ENCODE measurements at regions not wholly inside any gene's neighbourhood (a gene's known extent, or its start where the extent isn't known, plus 50 kb on each side); places are given as distances from the start of the nearest gene placed in this dataset.

DNA sequence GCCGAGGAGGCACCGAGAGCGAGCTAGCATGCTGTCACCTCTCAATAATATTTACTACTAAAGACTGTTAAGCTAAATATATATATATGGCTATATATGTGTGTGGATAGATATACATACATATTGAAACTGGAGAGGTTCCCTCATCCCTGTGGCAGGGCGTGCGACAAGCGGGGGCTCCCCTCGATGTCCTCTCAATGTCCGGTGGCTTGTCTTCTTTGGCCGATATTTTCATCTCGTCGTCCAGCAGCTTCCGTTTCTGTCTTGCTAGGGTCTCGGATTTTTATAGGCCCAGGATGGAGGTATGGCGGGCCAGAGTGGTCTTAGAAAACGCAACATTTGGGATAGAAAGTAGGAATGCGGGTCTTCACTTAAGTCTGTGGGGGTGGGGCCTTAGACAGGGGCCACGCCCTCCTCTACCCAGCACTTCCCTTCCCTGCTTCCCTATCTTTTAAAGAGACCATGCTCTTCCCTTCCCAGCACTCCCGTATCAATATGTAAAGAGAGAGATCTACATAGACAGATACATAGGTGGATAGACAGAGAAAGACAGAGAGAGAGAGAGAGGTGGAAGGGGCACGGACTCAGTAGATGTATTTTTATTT lies 866.8 kb downstream of the DSC3 start:
- in situ Hi-C loops (cut with MboI) = no loop called here
- CTCF ChIA-PET = no interaction called here
- H2AFZ ChIP-seq (ENCODE audit: control insufficient read depth, low read depth, low read length) = no peak overlapping the region

More for the DNA sequence above, 866.8 kb downstream of the DSC3 start:
- ChIA-PET RAD21 (ENCODE audit: unreplicated experiment) (no interaction called here), SMC1A (ENCODE audit: uncharacterized antibody, unreplicated experiment) (no interaction called here), POLR2A (no interaction called here)
- FAIRE-seq = no peak
- TF ChIP-seq, protein P1, sequence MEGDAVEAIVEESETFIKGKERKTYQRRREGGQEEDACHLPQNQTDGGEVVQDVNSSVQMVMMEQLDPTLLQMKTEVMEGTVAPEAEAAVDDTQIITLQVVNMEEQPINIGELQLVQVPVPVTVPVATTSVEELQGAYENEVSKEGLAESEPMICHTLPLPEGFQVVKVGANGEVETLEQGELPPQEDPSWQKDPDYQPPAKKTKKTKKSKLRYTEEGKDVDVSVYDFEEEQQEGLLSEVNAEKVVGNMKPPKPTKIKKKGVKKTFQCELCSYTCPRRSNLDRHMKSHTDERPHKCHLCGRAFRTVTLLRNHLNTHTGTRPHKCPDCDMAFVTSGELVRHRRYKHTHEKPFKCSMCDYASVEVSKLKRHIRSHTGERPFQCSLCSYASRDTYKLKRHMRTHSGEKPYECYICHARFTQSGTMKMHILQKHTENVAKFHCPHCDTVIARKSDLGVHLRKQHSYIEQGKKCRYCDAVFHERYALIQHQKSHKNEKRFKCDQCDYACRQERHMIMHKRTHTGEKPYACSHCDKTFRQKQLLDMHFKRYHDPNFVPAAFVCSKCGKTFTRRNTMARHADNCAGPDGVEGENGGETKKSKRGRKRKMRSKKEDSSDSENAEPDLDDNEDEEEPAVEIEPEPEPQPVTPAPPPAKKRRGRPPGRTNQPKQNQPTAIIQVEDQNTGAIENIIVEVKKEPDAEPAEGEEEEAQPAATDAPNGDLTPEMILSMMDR (IDR thresholded peaks at IDR 0.05 in 2 of 3, conservative IDR thresholded peaks at IDR 0.05 in 1 of 3; ENCODE audit: control insufficient read depth in 2 of 3, extremely low read depth in 1 of 3, insufficient read depth in 1 of 3, low read depth in 3 of 3, low read length in 3 of 3) = no peak
- TF ChIP-seq NBN (IDR thresholded peaks at IDR 0.05) (no peak), RAD21 (IDR thresholded peaks at IDR 0.05; ENCODE audit: insufficient read depth, low read depth, low read length) (no peak), PML (IDR thresholded peaks at IDR 0.05; ENCODE audit: low read length) (no peak), NRF1 (conservative IDR thresholded peaks at IDR 0.05; ENCODE audit: low read depth, low read length) (no peak), ZNF384 (IDR thresholded peaks at IDR 0.05; ENCODE audit: borderline replicate concordance, low read depth, low read length) (no peak), BRCA1 (IDR thresholded peaks at IDR 0.05; ENCODE audit: low read depth, low read length) (no peak), SUPT20H (IDR thresholded peaks at IDR 0.05; ENCODE audit: borderline replicate concordance, control insufficient read depth, low read depth, low read length) (no peak), RCOR1 (conservative IDR thresholded peaks at IDR 0.05; ENCODE audit: low read depth, low read length) (no peak), SREBF1 (IDR thresholded peaks at IDR 0.05; ENCODE audit: low read length) (no peak), TCF3 (IDR thresholded peaks at IDR 0.05; ENCODE audit: borderline replicate concordance, insufficient read depth, low read depth, low read length) (no peak), JUNB (IDR thresholded peaks at IDR 0.05) (no peak), TARDBP (IDR thresholded peaks at IDR 0.05; ENCODE audit: borderline replicate concordance) (no peak), ZNF207 (IDR thresholded peaks at IDR 0.05; ENCODE audit: borderline replicate concordance) (no peak), USF1 (IDR thresholded peaks at IDR 0.05; ENCODE audit: borderline replicate concordance, extremely low read length, insufficient read depth, low read depth, low read length) (no peak), ASH2L (IDR thresholded peaks at IDR 0.05; ENCODE audit: borderline replicate concordance, low read depth) (no peak), BHLHE40 (IDR thresholded peaks at IDR 0.05; ENCODE audit: borderline replicate concordance in 1 of 2, low read depth in 2 of 2, low read length in 1 of 2) (no peak)
- TF ChIP-seq, protein P2, sequence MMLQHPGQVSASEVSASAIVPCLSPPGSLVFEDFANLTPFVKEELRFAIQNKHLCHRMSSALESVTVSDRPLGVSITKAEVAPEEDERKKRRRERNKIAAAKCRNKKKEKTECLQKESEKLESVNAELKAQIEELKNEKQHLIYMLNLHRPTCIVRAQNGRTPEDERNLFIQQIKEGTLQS (IDR thresholded peaks at IDR 0.05; ENCODE audit: borderline replicate concordance, extremely low read depth, low read depth, low read length) = no peak
- TF ChIP-seq, protein P3, sequence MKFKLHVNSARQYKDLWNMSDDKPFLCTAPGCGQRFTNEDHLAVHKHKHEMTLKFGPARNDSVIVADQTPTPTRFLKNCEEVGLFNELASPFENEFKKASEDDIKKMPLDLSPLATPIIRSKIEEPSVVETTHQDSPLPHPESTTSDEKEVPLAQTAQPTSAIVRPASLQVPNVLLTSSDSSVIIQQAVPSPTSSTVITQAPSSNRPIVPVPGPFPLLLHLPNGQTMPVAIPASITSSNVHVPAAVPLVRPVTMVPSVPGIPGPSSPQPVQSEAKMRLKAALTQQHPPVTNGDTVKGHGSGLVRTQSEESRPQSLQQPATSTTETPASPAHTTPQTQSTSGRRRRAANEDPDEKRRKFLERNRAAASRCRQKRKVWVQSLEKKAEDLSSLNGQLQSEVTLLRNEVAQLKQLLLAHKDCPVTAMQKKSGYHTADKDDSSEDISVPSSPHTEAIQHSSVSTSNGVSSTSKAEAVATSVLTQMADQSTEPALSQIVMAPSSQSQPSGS (IDR thresholded peaks at IDR 0.05; ENCODE audit: low read length) = no peak
- no peak for DNase-seq (ENCODE audit: low read depth, low spot score)
- intact Hi-C loops (cut with micrococcal nuclease; ENCODE audit: unreplicated experiment) = no loop called here
- no peaks in the 10 kb centered on the region for H3K36me3 ChIP-seq (ENCODE audit: control insufficient read depth in 2 of 2, insufficient read depth in 2 of 2, low read length in 1 of 2)
- H3K27me3 ChIP-seq (replicated peaks in 1 of 2; ENCODE audit: control insufficient read depth in 2 of 2, insufficient read depth in 2 of 2, low read length in 1 of 2) = no peaks in the 10 kb centered on the region
- H3K9me3 ChIP-seq (replicated peaks; ENCODE audit: control insufficient read depth, insufficient read depth, low read length) = no peaks in the 10 kb centered on the region
- H3K9ac ChIP-seq (ENCODE audit: control insufficient read depth, insufficient read depth, low read length) = no peak overlapping the region
- no TSS peak for BruUV-seq (replicated peaks)
- H3K4me3 ChIP-seq = no peak overlapping the region
- H4K20me1 ChIP-seq (ENCODE audit: control insufficient read depth, insufficient read depth) = no peaks in the 10 kb centered on the region
- no peaks in the 10 kb centered on the region for H3K79me2 ChIP-seq (ENCODE audit: control insufficient read depth, insufficient read depth, low read length)
- WGBS (ENCODE audit: insufficient coverage, insufficient replicate concordance, low lambda C conversion rate, missing lambda C conversion rate) = 63% methylated on average over 16 of the region's 19 CpGs
- no peak overlapping the region for H3K4me2 ChIP-seq (ENCODE audit: control insufficient read depth, insufficient read depth)
- no peak for ATAC-seq
- no peak overlapping the region for H3K27ac ChIP-seq (ENCODE audit: control insufficient read depth, insufficient read depth)
- no peaks in the 10 kb centered on the region for H3K4me1 ChIP-seq (ENCODE audit: control insufficient read depth, insufficient read depth, low read length)
